HCT116 (cell line): ENCODE measurements at regions not wholly inside any gene's neighbourhood (a gene's known extent, or its start where the extent isn't known, plus 50 kb on each side); places are given as distances from the start of the nearest gene placed in this dataset.
"Not testable (repeated sequence)": the region's sequence is repeated elsewhere in the genome, so short reads cannot be mapped to it uniquely, and the experiment has no call there.

Source experiments
- ATAC-seq: fragments of 200-7000 bp; cut with Tn5 transposase; 2 replicates; pipeline ENCODE4 v1.9.1; 2020; ENCODE audit warnings: mild to moderate bottlenecking, moderate library complexity
- BruUV-seq: library from RNA; stranded (reverse); fragments of 400-500 nt; replicated peaks from 2 replicates; lab custom pipeline; 2021; lab: Mats Ljungman, UMichigan
- CTCF ChIA-PET: fragments of 300-600 bp; sonication (Branson Sonifier 250); formaldehyde crosslinking; loops from one replicate; lab custom pipeline; 2021; ENCODE audit warnings: antibody characterized with exemption; lab: Charles Lee
- POLR2A ChIA-PET: fragments of 300-600, 350-600 bp; sonication (Branson Sonifier 250); formaldehyde crosslinking; loops from one replicate; lab custom pipeline; 2021; ENCODE audit warnings: antibody characterized with exemption; lab: Charles Lee
- RAD21 ChIA-PET, 2 experiments: fragments of 300-600 bp; sonication (Branson Sonifier 250); formaldehyde crosslinking; loops; one replicate each; lab custom pipeline; 2023; ENCODE audit warnings: low total read pairs in 2 of 2; ENCODE audit not compliant: uncharacterized antibody in 2 of 2, unreplicated experiment in 2 of 2, low non-redundant PET in 1 of 2; lab: Charles Lee
- DNase-seq: peaks from one replicate; pipeline ENCODE4 v3.0.0-alpha.2; 2010; ENCODE audit warnings: low read depth, low spot score
- H2AFZ ChIP-seq: fragments of 200-600 bp; shearing (Covaris generic), sonication (generic); 2 replicates; pipeline ENCODE4 v1.6.1; 2017; ENCODE audit warnings: low read depth, mixed run types, mixed read lengths, antibody characterized with exemption, low read length; ENCODE audit not compliant: poor library complexity, severe bottlenecking
- H3K27ac ChIP-seq: 2 replicates; pipeline ENCODE4 v1.5.1; 2012; ENCODE audit warnings: low read depth, low read length
- H3K27me3 ChIP-seq: fragments of 200-600 bp; sonication (generic); 2 replicates; pipeline ENCODE4 v1.6.1; 2016; ENCODE audit warnings: mixed run types, low read length, mixed read lengths; ENCODE audit not compliant: insufficient read depth
- H3K36me3 ChIP-seq, 2 experiments: fragments of 200-500 bp in 1 of 2; fragments of 200-600 bp in 1 of 2; sonication (Bioruptor generic) in 1 of 2; sonication (generic) in 1 of 2; 2 replicates each; pipeline versions ENCODE4 v1.5.1 to v1.6.1; 2014 to 2016; ENCODE audit warnings: low read length in 2 of 2, inconsistent platforms in 1 of 2, mixed read lengths in 1 of 2, mixed run types in 1 of 2; ENCODE audit not compliant: insufficient read depth in 2 of 2, control insufficient read depth in 1 of 2
- H3K4me1 ChIP-seq, 2 experiments: fragments of 200-600 bp in 1 of 2; sonication (generic) in 1 of 2; 2 replicates each; pipeline versions ENCODE4 v1.5.1 to v1.6.1; 2012 to 2017; ENCODE audit warnings: low read length in 2 of 2, inconsistent platforms in 1 of 2, mild to moderate bottlenecking in 1 of 2, mixed read lengths in 1 of 2, mixed run types in 1 of 2, moderate library complexity in 1 of 2; ENCODE audit not compliant: insufficient read depth in 2 of 2, control insufficient read depth in 1 of 2
- H3K4me2 ChIP-seq: fragments of 200-600 bp; sonication (generic); 2 replicates; pipeline ENCODE4 v1.6.1; 2017; ENCODE audit warnings: mixed run types, low read length, mixed read lengths
- H3K4me3 ChIP-seq, 2 experiments: fragments of 200-600 bp in 1 of 2; sonication (generic) in 1 of 2; replicated peaks in 1 of 2; 2 replicates each; pipeline ENCODE4 v1.5.1; 2011 to 2016; ENCODE audit warnings: low read length in 2 of 2, control low read depth in 1 of 2, low read depth in 1 of 2, mild to moderate bottlenecking in 1 of 2, mixed read lengths in 1 of 2, mixed run types in 1 of 2
- H3K79me2 ChIP-seq: fragments of 200-600 bp; sonication (generic); 2 replicates; pipeline ENCODE4 v1.6.1; 2017; ENCODE audit warnings: mild to moderate bottlenecking, mixed run types, low read length, moderate library complexity, mixed read lengths; ENCODE audit not compliant: insufficient read depth
- H3K9ac ChIP-seq: fragments of 200-600 bp; sonication (generic); 2 replicates; pipeline ENCODE4 v1.6.1; 2016; ENCODE audit warnings: low read length, mixed read lengths
- H3K9me2 ChIP-seq: fragments of 200-600 bp; sonication (generic), shearing (Covaris generic); 2 replicates; pipeline ENCODE4 v1.6.1; 2017; ENCODE audit warnings: mixed run types, mild to moderate bottlenecking, moderate library complexity; ENCODE audit not compliant: insufficient read depth
- H3K9me3 ChIP-seq, 2 experiments: fragments of 200-500 bp in 1 of 2; fragments of 200-600 bp in 1 of 2; sonication (Bioruptor generic) in 1 of 2; sonication (generic) in 1 of 2; 2 replicates each; pipeline ENCODE4 v1.6.1; 2014 to 2017; ENCODE audit warnings: low read length in 2 of 2, mixed read lengths in 2 of 2, inconsistent platforms in 1 of 2, low read depth in 1 of 2, mild to moderate bottlenecking in 1 of 2, mixed run types in 1 of 2, moderate library complexity in 1 of 2; ENCODE audit not compliant: control insufficient read depth in 1 of 2, insufficient read depth in 1 of 2
- H4K20me1 ChIP-seq: fragments of 200-600 bp; sonication (generic), shearing (Covaris generic); 2 replicates; pipeline ENCODE4 v1.6.1; 2017; ENCODE audit warnings: mixed run types, mild to moderate bottlenecking, moderate library complexity; ENCODE audit not compliant: insufficient read depth
- CTCF ChIP-seq, 3 experiments: fragments of 200-600 bp in 1 of 3; sonication (generic) in 1 of 3; IDR thresholded peaks in 2 of 3; conservative IDR thresholded peaks in 1 of 3; 2 replicates each; pipeline ENCODE4 v1.5.1; 2012 to 2017; ENCODE audit warnings: low read depth in 2 of 3, low read length in 2 of 3, antibody characterized with exemption in 1 of 3, borderline replicate concordance in 1 of 3, control low read depth in 1 of 3, mild to moderate bottlenecking in 1 of 3, mixed read lengths in 1 of 3, mixed run types in 1 of 3, moderate library complexity in 1 of 3; ENCODE audit not compliant: insufficient read depth in 1 of 3
- EGR1 ChIP-seq: IDR thresholded peaks from 2 replicates; pipeline ENCODE4 v1.6.1; 2012; ENCODE audit warnings: low read depth
- EZH2 ChIP-seq: fragments of 200-600 bp; sonication (generic); IDR thresholded peaks from 2 replicates; pipeline ENCODE4 v1.6.1; 2017; ENCODE audit warnings: antibody characterized with exemption, mixed run types
- EZH2phosphoT487 ChIP-seq: fragments of 200-600 bp; IDR thresholded peaks from 2 replicates; pipeline ENCODE4 v1.6.1; 2018; ENCODE audit warnings: antibody characterized with exemption, borderline replicate concordance
- FOSL1 ChIP-seq: IDR thresholded peaks from 2 replicates; pipeline ENCODE4 v1.6.1; 2012; ENCODE audit warnings: low read depth
- MAX ChIP-seq: IDR thresholded peaks from 2 replicates; pipeline ENCODE4 v1.6.1; 2012
- RAD21 ChIP-seq: IDR thresholded peaks from 2 replicates; pipeline ENCODE4 v1.6.1; 2012; ENCODE audit warnings: low read depth, mild to moderate bottlenecking
- SP1 ChIP-seq: IDR thresholded peaks from 2 replicates; pipeline ENCODE4 v1.6.1; 2012; ENCODE audit warnings: low read depth
- YY1 ChIP-seq: IDR thresholded peaks from 2 replicates; pipeline ENCODE4 v1.6.1; 2011; ENCODE audit warnings: low read length, low read depth, moderate library complexity, mild to moderate bottlenecking; ENCODE audit not compliant: insufficient replicate concordance; ENCODE audit errors: extremely low read depth
- intact Hi-C: fragments of 100-400 bp; cut with micrococcal nuclease; formaldehyde crosslinking; loops from 2 replicates; pipeline ENCODE4 v1.10.0; 2022

GRCh38 chr20:48037798-48038197 is 252.5 kb upstream of the SULF2 start:
- DNase-seq, intact Hi-C loops, H3K4me2 ChIP-seq, RAD21 ChIA-PET, H4K20me1 ChIP-seq, H3K36me3 ChIP-seq, H3K4me1 ChIP-seq, CTCF ChIA-PET, H3K9ac ChIP-seq, BruUV-seq, H3K9me3 ChIP-seq, H3K27me3 ChIP-seq, H2AFZ ChIP-seq, H3K27ac ChIP-seq, H3K4me3 ChIP-seq, H3K9me2 ChIP-seq, ATAC-seq, H3K79me2 ChIP-seq, POLR2A ChIA-PET: not testable (repeated sequence)

- Histone ChIP-seq H3K27me3 (no peaks in the 10 kb centered on the region; the same call in 1 of the 2 replicates), H3K79me2 (no peaks in the 10 kb centered on the region), H3K27ac (no peak overlapping the region), H3K9me2 (no peaks in the 10 kb centered on the region), H3K4me1 (no peaks in the 10 kb centered on the region), H3K9me3 (no peaks in the 10 kb centered on the region), H4K20me1 (no peaks in the 10 kb centered on the region), H3K4me2 (no peak overlapping the region), H3K9ac (no peak overlapping the region), H3K4me3 (no peak overlapping the region), H3K36me3 (no peaks in the 10 kb centered on the region), H2AFZ (no peak overlapping the region)
- ATAC-seq (no peak), DNase-seq (no peak)
- ChIA-PET CTCF (no interaction called here), POLR2A (no interaction called here), RAD21 (no interaction called here)
- TF ChIP-seq EZH2phosphoT487 (no peak), MAX (no peak), CTCF (IDR thresholded peaks at IDR 0.05 in 2 of 3, conservative IDR thresholded peaks at IDR 0.05 in 1 of 3; ENCODE audit: borderline replicate concordance in 1 of 3, insufficient read depth in 1 of 3, low read depth in 2 of 3, low read length in 2 of 3) (no peak), EGR1 (no peak), RAD21 (no peak), YY1 (no peak), SP1 (no peak), EZH2 (no peak), FOSL1 (no peak)
- intact Hi-C loops = no loop called here
- no TSS peak for BruUV-seq
Observed at GRCh38 chr20:48035961-48036731, 250.9 kb upstream of the SULF2 start.
